VCaP (cell line): ENCODE measurements at regions not wholly inside any gene's neighbourhood (a gene's known extent, or its start where the extent isn't known, plus 50 kb on each side); places are given as distances from the start of the nearest gene placed in this dataset.
"Not testable (repeated sequence)": the region's sequence is repeated elsewhere in the genome, so short reads cannot be mapped to it uniquely, and the experiment has no call there.

Experiments
- H3K27ac ChIP-seq: fragments of 450-650 bp; 2 replicates; pipeline ENCODE4 v1.5.1; 2017
- TF ChIP-seq, protein P1 (sequence below): fragments of 450-650 bp; conservative IDR thresholded peaks from 2 replicates; pipeline ENCODE4 v1.5.1; 2017; ENCODE audit warnings: mild to moderate bottlenecking, moderate library complexity

DNA sequence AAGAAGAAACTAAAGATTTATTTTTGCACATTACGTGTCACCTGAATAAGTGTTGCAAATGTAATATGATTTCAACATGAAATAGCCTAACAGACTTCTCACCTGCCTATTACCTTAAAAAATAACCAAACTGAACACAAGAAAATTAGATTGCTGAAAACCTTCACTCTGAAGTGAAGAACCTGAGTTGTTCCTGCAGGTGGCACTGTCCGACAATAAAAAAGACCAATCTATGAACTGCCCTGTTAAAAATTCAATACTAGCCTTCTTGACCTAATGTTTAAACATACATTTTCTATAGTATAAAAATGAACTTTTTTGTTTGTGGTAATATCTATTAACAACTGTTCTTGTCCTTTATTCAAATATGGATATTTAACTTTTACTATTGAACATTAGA is 69.2 kb upstream of the PNPLA4 start:
- TF ChIP-seq, protein P1, sequence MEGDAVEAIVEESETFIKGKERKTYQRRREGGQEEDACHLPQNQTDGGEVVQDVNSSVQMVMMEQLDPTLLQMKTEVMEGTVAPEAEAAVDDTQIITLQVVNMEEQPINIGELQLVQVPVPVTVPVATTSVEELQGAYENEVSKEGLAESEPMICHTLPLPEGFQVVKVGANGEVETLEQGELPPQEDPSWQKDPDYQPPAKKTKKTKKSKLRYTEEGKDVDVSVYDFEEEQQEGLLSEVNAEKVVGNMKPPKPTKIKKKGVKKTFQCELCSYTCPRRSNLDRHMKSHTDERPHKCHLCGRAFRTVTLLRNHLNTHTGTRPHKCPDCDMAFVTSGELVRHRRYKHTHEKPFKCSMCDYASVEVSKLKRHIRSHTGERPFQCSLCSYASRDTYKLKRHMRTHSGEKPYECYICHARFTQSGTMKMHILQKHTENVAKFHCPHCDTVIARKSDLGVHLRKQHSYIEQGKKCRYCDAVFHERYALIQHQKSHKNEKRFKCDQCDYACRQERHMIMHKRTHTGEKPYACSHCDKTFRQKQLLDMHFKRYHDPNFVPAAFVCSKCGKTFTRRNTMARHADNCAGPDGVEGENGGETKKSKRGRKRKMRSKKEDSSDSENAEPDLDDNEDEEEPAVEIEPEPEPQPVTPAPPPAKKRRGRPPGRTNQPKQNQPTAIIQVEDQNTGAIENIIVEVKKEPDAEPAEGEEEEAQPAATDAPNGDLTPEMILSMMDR, result peak; percentile 71
- H3K27ac ChIP-seq, result no peak overlapping the region

- TF ChIP-seq, protein P1, result no peak
- no peak overlapping the region for H3K27ac ChIP-seq
These were observed 66.7 kb upstream of the PNPLA4 start for GRCh38 chrX:7993873-7994272.

- H3K27ac ChIP-seq, result not testable (repeated sequence)
These were observed 61.0 kb upstream of the PNPLA4 start for GRCh38 chrX:7988013-7988759.

DNA sequence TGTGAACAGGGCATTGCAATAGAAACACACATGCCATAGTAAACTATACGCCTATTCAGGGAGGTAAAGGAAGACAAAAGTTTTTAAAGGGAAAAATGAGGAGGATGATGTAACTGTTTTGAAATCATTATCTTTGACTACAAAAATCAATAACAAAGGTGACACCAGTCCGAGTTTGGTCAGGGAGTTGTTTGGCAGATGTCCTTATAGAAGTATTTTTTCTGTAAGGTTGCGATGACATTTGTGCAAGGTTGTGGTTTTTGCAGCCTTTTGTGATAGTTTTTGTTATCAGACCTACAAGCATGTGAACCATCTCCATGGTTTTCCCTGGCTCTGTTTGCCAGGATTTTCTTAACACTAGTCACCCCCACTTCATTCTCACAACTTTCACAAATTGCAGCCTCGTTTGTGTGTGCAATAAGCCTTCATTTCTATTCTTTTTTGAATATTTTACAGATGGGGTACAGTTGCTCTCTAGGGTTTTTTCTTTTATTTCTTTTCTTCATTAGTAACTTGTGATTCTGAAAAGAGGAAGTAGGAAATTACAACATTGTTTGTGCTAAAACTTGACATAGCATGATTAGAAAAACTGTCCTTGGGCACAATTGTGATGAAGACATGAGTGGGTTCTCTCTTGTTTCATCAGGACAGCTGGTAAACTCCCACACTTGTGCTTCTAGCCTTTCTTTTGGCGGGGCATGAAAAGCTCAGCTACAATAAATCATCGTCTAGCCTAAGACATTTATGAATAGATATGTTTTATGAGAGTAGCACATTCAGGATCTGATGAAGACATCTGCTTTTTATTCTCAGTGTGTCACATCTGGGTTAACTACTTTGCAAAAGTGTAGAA is 60.2 kb upstream of the PNPLA4 start:
- TF ChIP-seq, protein P1, result no peak

DNA sequence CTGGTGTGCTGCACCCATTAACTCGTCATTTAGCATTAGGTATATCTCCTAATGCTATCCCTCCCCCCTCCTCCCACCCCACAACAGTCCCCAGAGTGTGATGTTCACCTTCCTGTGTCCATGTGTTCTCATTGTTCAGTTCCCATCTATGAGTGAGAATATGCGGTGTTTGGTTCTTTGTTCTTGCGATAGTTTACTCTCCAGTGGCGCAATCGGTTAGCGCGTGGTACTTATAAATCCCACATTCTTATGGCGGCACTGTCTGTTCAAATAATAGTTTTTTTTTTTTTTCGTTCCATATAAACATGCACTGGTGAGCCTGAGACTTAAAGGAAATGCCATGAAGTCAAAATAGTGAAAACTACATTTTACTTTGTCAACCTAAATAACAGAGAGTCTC is 59.5 kb upstream of the PNPLA4 start:
- H3K27ac ChIP-seq, result not testable (repeated sequence)

More for the DNA sequence above, 60.2 kb upstream of the PNPLA4 start:
- H3K27ac ChIP-seq, result no peak overlapping the region

- no peak overlapping the region for H3K27ac ChIP-seq
- TF ChIP-seq, protein P1, result no peak
These were observed 58.4 kb upstream of the PNPLA4 start for GRCh38 chrX:7985568-7985967.

DNA sequence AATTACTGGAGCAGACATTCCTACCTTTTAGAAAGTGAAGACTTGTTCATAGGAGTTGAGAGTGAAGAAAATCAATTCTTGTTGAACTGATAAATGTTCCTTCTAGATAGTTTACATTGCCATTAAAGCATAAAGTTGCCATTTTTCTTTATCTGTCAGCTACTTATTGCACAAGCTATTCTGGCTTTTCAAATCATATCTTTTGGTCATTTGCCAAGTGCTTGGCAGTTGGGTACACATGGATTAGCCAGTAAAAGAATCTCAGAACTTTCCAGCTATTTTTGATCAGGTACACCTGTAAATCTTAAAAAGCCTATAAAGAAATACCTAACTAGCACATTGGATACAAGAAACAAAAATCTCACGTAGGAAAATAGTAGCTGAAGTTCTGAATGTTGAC is 56.4 kb upstream of the PNPLA4 start:
- peak overlapping the region; percentile 65 for H3K27ac ChIP-seq
- TF ChIP-seq, protein P1, result no peak
